T follicular helper cell (primary cell): ENCODE measurements at regions not wholly inside any gene's neighbourhood (a gene's known extent, or its start where the extent isn't known, plus 50 kb on each side); places are given as distances from the start of the nearest gene placed in this dataset.
A peak's percentile ranks its signal among the peaks of the same experiment; 100 is the strongest.
"Not testable (repeated sequence)": the region's sequence is repeated elsewhere in the genome, so short reads cannot be mapped to it uniquely, and the experiment has no call there.

Source experiments
- DNase-seq: peaks from one replicate; pipeline ENCODE4 v3.0.0-alpha.2; 2020; ENCODE audit warnings: low read depth

- not testable (repeated sequence) for DNase-seq
Measured at GRCh38 chrX:149420566-149420965, 84.5 kb downstream of the IDS start.

- DNase-seq, result no peak
Measured at GRCh38 chrX:149398027-149398426, 107.1 kb downstream of the IDS start.

DNA sequence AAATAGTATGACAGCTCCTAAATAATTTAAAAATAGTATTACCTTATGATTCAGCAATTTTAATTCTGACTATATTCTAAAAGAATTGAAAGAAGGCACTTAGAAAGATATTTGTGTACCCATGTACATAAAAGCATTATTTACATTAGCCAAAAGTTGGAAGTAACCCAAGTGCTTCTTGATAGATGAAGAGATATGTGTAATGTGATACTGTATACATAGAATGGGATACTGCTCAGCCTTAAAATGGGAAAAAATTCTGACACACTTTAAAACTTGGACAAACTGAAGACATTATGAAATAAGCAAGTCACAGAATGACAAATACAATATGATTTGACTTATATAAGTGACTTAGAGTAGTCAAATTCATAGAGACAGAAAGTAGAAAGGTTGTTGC is 112.2 kb downstream of the IDS start:
- no peak for DNase-seq

- no peak for DNase-seq
Measured at GRCh38 chrX:149383852-149384251, 121.3 kb downstream of the IDS start.

- DNase-seq, result no peak
Measured at GRCh38 chrX:149374751-149375150, 130.4 kb downstream of the IDS start.

DNA sequence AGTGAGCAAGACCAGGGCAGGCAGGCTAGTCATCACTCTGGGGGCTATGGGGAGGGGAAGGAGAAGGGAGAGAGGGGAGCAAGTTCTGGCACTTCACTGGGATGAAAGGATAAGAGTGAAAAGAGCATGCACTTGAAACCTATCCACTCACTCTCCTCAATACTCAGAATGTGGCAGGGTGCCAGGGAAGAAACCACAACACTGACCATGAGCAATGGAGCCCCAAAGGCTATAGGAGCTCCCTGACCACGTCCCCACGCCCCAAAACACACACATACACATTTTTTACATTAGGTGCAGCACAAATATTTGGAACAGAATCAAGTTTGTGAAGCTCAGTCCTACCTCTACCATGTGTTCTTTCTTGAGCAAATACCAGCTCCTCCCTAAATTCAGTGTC is 132.2 kb downstream of the IDS start:
- no peak for DNase-seq

- no peak for DNase-seq
Measured at GRCh38 chrX:149371986-149372385, 133.1 kb downstream of the IDS start.

DNA sequence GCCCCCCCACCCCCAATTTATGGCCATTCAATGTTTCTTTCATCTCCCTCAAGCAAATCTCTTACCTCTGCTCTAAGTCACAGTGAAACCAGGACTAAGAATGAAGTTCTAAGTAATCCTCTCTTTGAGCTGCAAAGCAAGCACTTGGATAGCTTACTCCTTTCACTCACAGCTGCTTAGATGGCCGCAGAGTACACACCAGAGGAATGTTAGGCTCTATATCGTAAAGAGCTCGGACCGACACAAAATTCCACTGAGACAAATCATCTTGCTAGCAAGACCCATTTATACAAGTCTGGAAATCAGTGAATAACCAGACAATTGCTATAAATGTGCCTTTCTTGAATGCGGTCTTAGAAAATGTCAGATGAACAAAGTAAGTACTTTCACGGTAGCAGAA is 135.0 kb downstream of the IDS start:
- no peak for DNase-seq

- no peak for DNase-seq
Measured at GRCh38 chrX:149365552-149365951, 139.6 kb downstream of the IDS start.

GRCh38 chrX:149365061-149365460 is 140.0 kb downstream of the IDS start:
- no peak for DNase-seq

DNA sequence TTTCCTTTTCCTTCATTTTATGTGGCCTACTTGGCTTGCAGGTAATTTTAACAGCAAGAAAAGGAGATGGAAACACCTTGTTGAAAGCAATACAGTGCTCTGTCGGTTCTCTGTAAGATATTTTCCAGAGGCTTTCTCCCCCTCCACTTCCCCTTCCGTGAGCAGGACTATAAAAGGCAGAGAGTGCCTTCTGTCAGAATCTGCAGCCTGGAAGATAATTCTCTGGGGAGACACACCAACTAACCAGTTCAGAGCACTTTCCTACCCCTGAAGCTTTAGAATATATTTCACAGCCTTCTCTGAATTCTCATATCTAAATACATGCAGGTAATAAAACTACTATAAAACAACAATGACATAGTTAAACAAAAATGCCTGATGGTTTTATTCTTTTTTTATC is 141.1 kb downstream of the IDS start:
- DNase-seq, result no peak

DNA sequence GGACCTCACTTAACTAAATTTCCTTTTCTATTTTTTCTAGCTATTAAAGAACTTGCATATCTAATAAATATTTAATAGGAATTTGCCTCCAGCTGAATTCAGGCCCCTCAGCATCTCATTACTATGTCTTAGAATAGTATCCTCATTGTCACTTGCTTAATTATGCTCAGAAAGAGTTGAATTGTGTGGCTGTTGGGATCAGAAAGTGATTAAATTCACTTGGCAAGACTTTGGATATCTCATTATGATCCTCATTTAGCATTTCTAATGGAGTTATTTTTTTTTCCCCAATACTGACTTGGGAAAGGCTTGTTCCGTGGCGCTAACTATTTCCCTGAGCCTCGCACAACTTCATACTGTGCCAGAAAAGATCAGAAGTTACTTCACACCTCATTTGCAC is 158.8 kb downstream of the IDS start:
- DNase-seq, result no peak

GRCh38 chrX:149322316-149322715 is 182.8 kb downstream of the IDS start:
- DNase-seq, result no peak

- DNase-seq, result no peak
Measured at GRCh38 chrX:149313871-149314371, 191.2 kb downstream of the IDS start.

DNA sequence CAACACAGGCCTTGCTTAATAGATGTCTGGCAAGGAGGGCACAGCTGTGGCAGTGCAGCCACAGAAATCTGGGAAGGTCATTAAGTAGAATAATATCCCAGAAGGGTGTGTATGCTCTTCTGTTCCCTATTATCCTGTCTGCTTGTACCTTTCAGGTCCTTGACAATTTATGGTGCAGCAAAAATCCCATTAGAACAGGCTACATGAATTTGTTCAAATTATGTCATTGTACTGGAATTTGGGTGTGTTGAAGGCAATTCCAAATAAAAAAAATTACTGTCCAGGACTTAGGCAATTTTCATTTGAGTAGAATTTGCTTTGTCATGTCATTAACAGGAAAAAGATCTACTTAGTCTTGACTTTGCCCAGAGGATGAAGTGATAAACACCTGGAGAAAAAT is 192.1 kb downstream of the IDS start:
- DNase-seq, result no peak

DNA sequence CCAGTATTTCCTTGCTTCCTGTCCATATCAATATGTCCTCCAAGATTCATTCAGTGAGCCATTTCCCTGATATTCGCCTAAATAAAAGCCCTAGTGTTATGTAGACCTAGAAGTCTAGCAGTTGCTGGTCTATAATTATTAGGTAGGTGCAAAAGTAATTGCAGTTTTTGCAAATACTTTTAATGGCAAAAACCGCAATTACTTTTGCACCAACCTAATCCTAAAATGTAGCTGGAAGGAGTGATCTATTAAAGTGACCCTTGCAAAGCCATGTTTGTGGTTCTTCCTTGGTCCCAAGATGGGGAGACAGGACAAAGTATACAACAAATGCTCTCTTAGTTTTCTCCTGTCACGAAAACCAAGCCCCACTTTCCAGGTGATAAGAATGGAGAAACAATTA is 193.0 kb downstream of the IDS start:
- DNase-seq, result no peak

DNA sequence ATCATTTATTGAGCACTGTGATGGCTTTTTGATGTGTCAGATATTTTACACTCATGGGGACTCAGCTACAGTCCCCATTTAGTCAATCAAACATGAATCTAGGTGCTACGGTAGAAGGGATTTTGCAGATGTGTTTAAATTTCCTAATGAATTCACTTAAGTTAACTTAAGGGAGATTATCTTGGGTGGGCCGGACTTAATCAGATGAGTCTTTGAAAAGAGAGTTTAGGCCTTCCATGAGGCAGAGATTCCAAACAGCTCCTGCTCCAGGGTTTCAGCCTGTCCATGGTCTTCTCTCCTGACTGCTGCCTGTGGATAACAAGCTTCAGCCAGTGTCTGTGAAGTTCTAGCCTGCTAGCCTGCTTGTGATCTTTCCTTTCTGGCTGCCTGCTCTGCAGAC is 202.4 kb downstream of the IDS start:
- DNase-seq, result no peak

DNA sequence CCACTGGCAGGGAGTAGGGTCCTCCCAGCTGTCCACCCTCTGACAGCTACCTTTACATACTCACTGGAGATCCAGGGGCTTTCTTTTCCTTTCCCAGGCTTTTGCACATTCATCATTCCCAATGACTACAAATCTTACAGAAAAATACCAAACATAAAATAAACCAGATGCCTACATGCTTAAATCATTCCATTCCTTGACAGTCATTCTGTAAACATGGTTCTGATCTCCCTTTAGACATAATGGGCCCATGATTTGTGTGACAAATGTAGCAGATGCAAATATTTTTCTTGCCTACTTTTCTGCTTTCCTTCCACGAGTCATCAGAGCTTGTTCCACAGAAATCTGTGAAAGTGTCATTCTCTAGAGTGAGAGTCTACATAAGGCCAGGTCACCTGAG is 207.0 kb downstream of the IDS start:
- DNase-seq, result no peak

- DNase-seq, result no peak
Measured at GRCh38 chrX:149296092-149296491, 209.0 kb downstream of the IDS start.

DNA sequence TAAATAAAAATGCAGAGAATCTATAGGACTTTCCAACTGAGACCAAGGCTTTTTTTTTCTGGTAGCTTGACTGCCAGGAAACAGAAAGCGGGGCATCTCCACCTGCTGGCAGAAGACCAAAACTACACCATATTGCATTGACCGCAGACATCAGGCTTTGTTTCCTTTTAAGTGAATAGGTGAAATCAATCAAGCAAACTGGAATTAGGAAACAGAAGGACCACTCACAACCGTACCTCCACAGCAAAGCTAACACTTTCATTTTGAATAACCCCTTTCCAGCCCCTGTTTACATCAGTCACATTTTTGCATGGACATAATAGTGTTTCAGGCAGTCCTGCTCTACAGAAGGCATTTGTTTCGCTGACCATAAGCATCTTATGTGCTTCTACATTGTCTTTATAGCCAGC is 218.2 kb downstream of the IDS start:
- peak; percentile 18 for DNase-seq

- no peak for DNase-seq
Measured at GRCh38 chrX:149284616-149285015, 220.5 kb downstream of the IDS start.

GRCh38 chrX:149283853-149284252 is 221.3 kb downstream of the IDS start:
- no peak for DNase-seq

DNA sequence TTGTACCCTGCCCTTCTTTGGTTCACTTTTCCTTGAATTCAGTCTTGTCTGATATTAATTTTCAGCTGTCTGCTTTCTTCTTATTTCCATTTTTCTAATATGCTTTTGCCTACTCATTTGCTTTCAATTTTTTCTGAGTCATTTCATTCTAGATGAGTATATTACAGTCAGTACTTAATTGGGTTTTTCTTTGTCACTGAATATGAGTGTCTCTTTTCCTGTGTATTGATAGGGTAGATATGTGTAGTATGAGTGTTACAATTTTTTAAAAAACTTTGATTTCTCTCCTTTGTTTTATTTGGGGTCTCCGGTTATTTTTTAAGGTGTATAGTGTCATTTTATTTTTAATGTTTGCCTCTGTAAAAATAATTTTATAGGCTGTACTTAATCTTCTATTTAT is 222.2 kb downstream of the IDS start:
- DNase-seq, result no peak

- DNase-seq, result no peak
Measured at GRCh38 chrX:149280011-149280410, 225.1 kb downstream of the IDS start.

DNA sequence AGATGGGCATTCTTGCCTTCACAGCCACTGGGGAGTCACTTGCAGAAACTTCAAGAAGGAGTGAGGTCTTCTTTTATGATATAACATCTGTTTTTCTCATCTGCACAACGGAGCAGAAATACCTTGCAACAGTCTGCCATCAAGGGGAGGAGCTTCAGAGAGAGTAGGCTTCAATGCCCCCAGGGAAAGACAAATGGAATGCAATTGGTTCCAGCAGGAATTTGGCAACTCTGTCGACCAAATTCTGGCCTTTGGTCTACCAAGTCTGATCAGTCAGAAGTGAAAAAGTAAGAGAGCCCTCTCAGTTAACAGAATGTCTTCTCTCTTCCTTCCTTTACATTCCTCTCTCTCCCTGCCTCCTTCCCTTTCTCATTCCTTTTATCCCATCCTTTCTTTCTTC is 229.3 kb downstream of the IDS start:
- no peak for DNase-seq
